ENCODE measurements at regions not wholly inside any gene's neighbourhood (a gene's known extent, or its start where the extent isn't known, plus 50 kb on each side); places are given as distances from the start of the nearest gene placed in this dataset.

DNA sequence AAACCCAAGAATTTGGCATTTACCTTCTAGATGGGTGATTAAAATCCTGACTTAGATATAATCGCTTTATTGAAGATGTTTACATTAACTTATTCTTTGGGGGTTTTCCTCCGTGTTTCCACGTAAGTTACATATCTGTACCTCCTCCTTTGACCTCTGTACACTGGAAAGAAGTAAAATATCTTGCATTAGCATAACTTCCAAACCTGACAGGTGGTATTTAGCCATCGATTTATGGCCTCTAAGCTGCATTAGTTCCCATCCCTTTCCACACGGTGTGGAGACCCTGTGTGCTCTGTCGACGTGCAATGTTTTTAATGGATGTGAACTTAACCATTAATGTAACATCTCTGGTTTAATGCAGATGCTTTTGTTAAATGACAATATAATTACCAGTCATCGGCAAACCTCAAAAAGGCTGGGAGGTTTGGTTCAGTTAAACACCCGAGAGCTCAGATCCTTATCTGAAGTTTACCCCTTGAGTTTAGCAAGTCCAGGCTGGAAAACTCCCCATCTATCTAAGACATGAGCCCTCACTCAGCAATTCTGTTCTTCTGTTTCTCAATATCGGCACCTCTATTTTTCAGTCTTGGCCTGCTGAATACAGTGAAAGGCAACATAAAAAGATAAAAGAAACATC, 295.2 kb downstream of the GATA3 start:
- Histone ChIP-seq H2BK5ac (ENCODE audit: low read depth, low read length, poor library complexity, severe bottlenecking) (peak overlapping the region; percentile 57), H3K18ac (ENCODE audit: low read depth, low read length) (peak overlapping the region; percentile 76; the same call in 1 of the 2 replicates), H3K9ac (ENCODE audit: low read depth, low read length) (no peak overlapping the region), H3K14ac (replicated peaks; ENCODE audit: low read depth, low read length) (no peak overlapping the region), H3K36me3 (ENCODE audit: control insufficient read depth, insufficient read depth, low read length) (no peaks in the 10 kb centered on the region), H3K56ac (ENCODE audit: extremely low read depth, insufficient read depth, low read length) (no peak overlapping the region), H2AK9ac (replicated peaks; ENCODE audit: low read depth, low read length, poor library complexity) (no peak overlapping the region), H2AFZ (replicated peaks; ENCODE audit: low read length, poor library complexity) (no peak overlapping the region), H2AK5ac (ENCODE audit: low read depth, low read length) (no peak overlapping the region), H3K27me3 (ENCODE audit: control insufficient read depth, insufficient read depth, low read length) (no peaks in the 10 kb centered on the region), H3K4me2 (ENCODE audit: low read depth, low read length) (peak overlapping the region; percentile 50; the same call in 1 of the 2 replicates), H3K79me1 (ENCODE audit: low read depth in 1 of 2, low read length in 2 of 2) (no peaks in the 10 kb centered on the region), H3K4ac (ENCODE audit: low read depth, low read length) (no peak overlapping the region), H3K4me1 (ENCODE audit: control insufficient read depth, insufficient read depth, low read length) (no peaks in the 10 kb centered on the region), H3K27ac (ENCODE audit: insufficient read depth, low read length) (no peak overlapping the region), H3K9me1 (ENCODE audit: insufficient read depth, low read length) (no peaks in the 10 kb centered on the region), H2BK15ac (ENCODE audit: low read depth, low read length) (no peak overlapping the region), H3K9me3 (ENCODE audit: control insufficient read depth, insufficient read depth, low read length) (peaks cover 8% of the 10 kb centered on the region), H4K5ac (ENCODE audit: low read depth, low read length) (no peak overlapping the region), H4K91ac (ENCODE audit: insufficient read depth, low read depth, low read length) (no peak overlapping the region), H3K23ac (ENCODE audit: low read depth, low read length) (no peak overlapping the region), H2BK120ac (ENCODE audit: low read depth, low read length) (no peak overlapping the region), H4K8ac (ENCODE audit: low read depth in 2 of 2, low read length in 2 of 2) (no peak overlapping the region), H4K20me1 (ENCODE audit: insufficient read depth, low read length) (no peaks in the 10 kb centered on the region), H3K4me3 (ENCODE audit: insufficient read depth, low read depth, low read length) (no peak overlapping the region), H2BK20ac (ENCODE audit: low read depth, low read length) (no peak overlapping the region)
- no TSS peak for BruUV-seq (replicated peaks)
- in situ Hi-C loops (cut with MboI; ENCODE audit: low sequenced_read_pairs), result no loop called here
- intact Hi-C loops (cut with micrococcal nuclease), result no loop called here
- ATAC-seq (ENCODE audit: low read depth) (peak; percentile 17; the same call in 1 of the 2 replicates), DNase-seq (no peak)
- WGBS, 2 experiments (ENCODE audit: extremely low coverage in 2 of 2, insufficient read length in 1 of 2), result no CpG with 5 or more reads among the region's 10 CpGs
- dilution Hi-C loops (cut with HindIII; ENCODE audit: low sequenced_read_pairs, unreplicated experiment), result no loop called here
- ChIA-PET CTCF (no interaction called here), POLR2A (ENCODE audit: unreplicated experiment) (no interaction called here)
- no peak for TF ChIP-seq BHLHE40 (IDR thresholded peaks at IDR 0.05; ENCODE audit: low read depth, low read length)
- no peak for TF ChIP-seq FOS (IDR thresholded peaks at IDR 0.05; ENCODE audit: low read depth, low read length)
- TF ChIP-seq CEBPB (IDR thresholded peaks at IDR 0.05; ENCODE audit: low read depth, low read length), result no peak
- no peak for TF ChIP-seq CHD1 (IDR thresholded peaks at IDR 0.05; ENCODE audit: low read depth, low read length)
- TF ChIP-seq SMC3 (IDR thresholded peaks at IDR 0.05; ENCODE audit: low read depth, low read length), result no peak
- TF ChIP-seq MAFK (IDR thresholded peaks at IDR 0.05; ENCODE audit: low read depth, low read length), result no peak
- no peak for TF ChIP-seq RFX5 (IDR thresholded peaks at IDR 0.05; ENCODE audit: low read depth, low read length)
- no peak for TF ChIP-seq MXI1 (IDR thresholded peaks at IDR 0.05; ENCODE audit: borderline replicate concordance, low read depth, low read length)
- no peak for TF ChIP-seq RCOR1 (IDR thresholded peaks at IDR 0.05; ENCODE audit: insufficient replicate concordance, low read length)
- no peak for TF ChIP-seq MAZ (IDR thresholded peaks at IDR 0.05; ENCODE audit: borderline replicate concordance, low read depth, low read length)
- TF ChIP-seq USF2 (IDR thresholded peaks at IDR 0.05; ENCODE audit: low read depth, low read length), result no peak
- TF ChIP-seq RAD21 (IDR thresholded peaks at IDR 0.05; ENCODE audit: low read length), result no peak
- no peak for TF ChIP-seq NFE2L2 (IDR thresholded peaks at IDR 0.05; ENCODE audit: low read depth, low read length)
- no peak for TF ChIP-seq CTCF (conservative IDR thresholded peaks at IDR 0.05; ENCODE audit: low read depth, low read length)
- TF ChIP-seq POLR2A (IDR thresholded peaks at IDR 0.05; ENCODE audit: low read depth, low read length), result no peak
- TF ChIP-seq, protein P1, sequence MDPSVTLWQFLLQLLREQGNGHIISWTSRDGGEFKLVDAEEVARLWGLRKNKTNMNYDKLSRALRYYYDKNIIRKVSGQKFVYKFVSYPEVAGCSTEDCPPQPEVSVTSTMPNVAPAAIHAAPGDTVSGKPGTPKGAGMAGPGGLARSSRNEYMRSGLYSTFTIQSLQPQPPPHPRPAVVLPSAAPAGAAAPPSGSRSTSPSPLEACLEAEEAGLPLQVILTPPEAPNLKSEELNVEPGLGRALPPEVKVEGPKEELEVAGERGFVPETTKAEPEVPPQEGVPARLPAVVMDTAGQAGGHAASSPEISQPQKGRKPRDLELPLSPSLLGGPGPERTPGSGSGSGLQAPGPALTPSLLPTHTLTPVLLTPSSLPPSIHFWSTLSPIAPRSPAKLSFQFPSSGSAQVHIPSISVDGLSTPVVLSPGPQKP (IDR thresholded peaks at IDR 0.05; ENCODE audit: borderline replicate concordance, low read depth, low read length), result no peak

Measured in IMR-90 (cell line).